Stimulated activated CD8-positive, alpha-beta memory T cell treated with anti-CD3 and anti-CD28 coated beads, Interleukin-2, amount 100 ng/mL, for 1 hour (primary cell): ENCODE measurements at regions not wholly inside any gene's neighbourhood (a gene's known extent, or its start where the extent isn't known, plus 50 kb on each side); places are given as distances from the start of the nearest gene placed in this dataset.
A peak's percentile ranks its signal among the peaks of the same experiment; 100 is the strongest.

Experiments used
- DNase-seq, 2 donors: peaks; one replicate each; pipeline ENCODE4 v3.0.0-alpha.2; 2020; ENCODE audit warnings: low read depth in 2 of 2

DNA sequence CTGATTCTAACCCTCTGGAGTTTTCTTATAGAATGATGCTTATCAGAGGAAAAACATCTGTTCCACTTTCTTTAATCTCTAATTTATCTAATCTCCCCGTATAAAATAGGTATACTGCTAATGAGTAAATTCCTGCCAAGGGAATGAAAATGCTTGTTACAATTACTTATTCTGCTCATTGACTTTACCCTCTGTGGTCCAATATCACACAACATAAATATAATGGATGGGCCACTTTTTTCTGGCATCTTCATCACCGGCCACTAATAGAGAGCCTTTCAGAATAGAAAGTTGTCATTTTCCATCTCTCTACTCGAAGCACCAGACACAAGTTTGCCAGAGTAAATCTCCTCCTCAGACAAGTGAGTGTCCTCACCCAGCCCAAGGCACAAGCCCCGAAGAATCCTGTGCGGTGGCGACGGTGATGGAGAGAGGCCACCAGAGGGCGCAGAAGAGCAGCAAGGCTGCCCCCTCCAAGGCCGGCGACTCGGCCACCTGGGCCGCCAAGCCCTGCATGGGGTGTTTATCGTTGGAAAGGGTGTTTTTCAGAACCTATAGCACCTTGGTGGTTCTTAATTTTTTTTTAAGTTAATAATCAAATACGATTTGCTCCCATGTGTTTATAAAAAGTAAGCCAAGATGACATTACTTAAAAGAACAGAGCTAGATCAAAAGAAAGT lies 212.9 kb upstream of the ARID1B start:
- peak; percentile 55 to 59 for DNase-seq

DNA sequence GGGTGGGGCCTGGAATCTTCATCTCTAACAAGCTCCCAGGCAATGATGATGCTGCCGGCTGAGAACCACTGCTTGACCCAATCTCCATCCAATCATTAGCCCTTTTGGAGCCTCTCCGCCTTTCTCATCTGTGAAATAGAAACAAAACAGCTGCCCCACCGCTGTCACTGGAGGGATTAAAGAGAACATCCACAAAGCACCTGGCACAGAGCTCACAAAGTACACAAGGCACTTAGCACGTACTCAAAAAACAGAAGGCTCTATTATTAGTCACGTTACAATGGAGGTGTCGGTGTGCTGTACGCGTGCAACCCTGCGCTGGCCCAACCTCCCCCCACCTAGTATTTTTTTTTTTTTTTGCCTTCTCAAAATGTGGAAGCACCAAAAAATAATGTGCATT lies 213.5 kb upstream of the ARID1B start:
- no peak for DNase-seq

DNA sequence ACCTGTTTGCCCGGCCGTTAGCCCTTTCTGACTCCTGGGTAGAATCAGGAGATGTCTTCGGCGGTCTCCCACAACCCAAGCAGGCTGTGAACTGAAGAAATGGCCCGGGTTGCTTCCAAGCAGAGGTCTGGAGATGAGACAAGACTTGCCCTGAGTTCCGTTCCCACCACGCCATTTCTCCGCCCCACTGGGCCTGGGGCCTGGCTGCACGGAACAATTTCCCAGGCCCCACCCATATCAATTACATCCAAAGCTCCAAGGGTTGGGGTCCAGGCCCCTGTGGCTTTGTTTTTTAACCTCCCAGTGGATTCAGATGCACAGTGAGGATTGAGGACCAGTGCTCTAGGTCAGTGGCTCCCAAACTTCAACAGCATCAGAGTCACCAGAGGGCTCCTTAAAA lies 214.5 kb upstream of the ARID1B start:
- no peak for DNase-seq

DNA sequence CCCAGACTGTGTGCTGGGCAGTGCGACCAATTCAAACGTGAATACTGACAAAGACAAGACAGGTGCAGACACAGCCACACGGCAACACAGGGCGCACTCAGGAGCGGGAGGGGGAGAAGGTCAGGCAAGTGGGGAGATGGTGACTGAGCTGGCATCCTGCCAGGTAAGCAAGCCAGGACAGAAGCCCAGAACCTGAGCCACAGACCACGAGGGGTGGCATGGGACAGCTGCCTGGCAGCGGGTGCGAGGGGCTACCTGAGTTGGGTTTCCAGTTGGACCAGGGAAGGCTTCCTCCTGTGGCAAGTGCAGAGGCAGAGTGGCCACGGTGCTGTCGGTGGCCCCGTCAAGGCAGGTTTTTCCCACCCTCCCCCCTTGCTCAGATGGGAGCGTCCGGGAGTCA lies 215.2 kb upstream of the ARID1B start:
- DNase-seq = no peak

DNA sequence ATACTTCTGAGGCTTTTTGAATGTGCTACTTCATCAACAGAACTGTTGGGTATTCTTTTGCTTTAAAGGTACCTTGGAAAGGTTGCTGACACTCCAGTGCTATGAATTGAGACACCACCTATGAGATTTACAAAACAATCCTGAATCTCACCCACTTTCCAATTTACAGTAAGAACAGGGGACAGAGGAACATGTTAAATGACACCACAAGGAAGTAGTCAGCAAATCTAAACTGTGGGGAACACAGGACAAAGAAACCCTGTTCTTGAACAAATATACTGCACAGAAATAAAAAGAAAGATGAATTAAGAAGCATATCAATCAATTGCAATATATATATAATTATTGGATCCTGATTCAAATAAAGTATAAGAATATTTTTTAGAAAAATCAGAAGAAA lies 216.7 kb upstream of the ARID1B start:
- no peak for DNase-seq

DNA sequence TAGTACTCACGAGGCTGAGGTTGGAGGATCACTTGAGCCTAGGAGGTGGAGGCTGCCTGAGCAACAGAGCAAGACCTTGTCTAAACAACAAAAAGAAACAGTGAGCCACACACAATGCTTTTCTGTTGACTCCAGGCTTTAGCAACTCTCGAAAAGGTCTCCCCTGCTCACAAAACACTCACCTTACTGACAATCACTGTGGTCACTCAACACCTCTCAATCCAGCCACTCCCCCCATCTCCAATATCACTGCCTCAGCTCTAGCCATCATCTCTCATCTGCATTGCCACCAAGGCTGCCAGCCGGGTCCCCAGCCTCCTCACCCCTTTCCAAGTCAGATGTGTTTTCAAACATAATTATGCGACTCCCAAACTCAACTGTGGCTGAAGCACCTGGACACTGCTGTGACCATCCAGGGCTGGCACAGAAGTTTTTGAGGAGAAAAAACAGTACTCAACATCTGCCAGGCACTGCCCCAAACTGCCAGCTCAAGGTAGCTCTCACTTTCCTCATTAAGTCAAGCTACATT lies 218.0 kb upstream of the ARID1B start:
- no peak for DNase-seq

DNA sequence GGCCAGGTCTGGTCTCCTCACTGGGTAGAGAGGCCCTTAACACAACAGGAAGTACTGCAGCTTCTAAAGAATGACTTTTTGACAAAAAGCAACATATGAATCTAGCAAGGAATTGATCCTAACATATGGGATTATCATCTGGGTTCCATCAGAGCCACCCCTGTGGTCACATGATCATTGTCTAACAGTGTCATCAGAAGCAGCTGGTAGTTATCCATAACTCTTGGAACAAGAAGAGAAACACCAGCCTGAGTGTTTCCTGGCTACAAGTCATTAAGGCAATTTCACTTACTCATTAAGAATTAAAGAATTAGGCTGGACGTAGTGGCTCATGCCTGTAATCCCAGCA lies 219.3 kb upstream of the ARID1B start:
- DNase-seq = no peak

DNA sequence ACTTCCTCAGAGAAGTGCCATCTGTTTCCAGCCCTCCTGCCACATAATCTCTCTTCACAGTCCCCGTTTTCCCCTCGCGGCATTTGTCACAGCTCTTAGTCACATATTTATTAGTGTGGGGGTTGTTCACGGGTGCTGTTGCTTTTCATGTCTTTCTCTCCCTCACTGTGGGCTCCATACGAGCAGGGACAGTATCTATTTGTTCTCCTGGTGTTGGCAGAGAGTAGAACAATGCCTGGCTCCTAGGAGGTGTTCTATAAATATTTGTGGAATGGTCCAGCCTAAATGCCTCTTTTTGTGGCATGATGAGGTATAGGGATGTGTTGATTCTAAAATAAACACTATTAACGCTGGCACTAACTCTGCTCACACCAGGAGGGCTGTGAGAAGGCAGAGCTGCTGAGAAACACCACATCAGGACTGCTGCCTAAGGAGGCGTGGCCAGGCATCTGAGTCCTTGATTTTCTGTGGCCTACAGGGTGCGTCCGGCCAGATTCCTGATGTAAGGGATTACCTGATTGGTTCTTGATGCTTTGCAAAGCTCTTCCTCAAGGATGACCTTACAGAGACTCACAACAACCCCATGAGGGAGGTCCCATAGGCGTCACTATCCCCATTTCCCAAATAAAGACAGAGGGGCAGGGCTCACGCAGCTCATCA lies 219.8 kb upstream of the ARID1B start:
- no peak for DNase-seq

DNA sequence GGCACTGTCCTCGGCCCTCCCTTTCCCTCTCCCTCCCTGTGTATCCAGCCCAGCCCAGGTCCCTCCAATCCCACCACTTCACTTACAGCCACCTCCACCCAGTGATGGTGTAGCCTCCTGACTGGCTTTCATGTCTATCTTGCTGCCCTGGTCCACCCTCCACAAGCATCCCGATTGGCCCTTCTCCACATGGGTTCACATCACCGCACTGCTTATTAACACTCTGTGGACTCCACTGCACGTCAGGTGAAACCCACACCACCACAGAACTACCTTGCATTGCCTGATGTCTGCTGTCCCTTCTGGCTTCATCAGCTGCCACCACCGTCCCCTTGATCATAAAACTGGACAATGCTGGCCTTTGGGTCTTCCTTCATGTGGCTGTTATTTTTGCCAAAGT lies 220.4 kb upstream of the ARID1B start:
- no peak for DNase-seq

DNA sequence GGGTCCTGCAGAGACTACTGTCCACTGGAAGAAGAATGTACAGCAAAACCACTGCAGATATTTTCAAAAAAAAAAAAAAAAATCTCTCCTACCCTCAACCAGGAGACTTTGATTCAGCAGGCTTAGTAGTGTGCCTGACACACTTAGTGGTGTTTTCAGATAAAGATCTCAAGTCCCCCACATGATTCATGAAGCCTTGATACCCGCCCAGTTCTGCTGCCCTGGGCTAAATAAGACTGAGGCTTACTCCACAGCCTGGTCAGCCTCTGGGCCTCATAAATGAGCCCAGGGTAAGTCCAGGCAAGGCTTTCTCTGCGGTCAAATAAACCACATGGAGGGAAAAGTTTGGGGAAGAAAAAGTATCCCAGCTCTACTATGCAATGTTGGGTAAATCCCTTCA lies 222.1 kb upstream of the ARID1B start:
- DNase-seq = no peak

DNA sequence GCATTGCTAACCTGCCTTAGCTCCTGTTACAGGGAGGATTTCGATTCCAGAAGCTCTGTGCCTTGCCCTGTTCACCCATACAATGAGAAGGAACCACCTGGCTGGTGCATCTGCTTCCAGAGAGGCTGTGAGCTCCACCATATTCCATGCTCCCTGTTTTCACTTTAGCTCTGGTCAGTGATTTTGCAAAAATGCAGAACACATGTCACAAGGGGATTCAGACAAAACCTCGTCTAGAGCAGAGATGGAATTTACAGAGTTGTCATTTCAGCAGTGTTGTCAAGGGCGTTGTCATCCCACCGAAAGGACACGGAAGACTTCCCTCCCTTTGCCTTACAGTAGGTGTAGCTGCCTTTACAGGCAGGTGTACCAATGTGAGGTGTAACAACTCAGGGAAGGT lies 223.0 kb upstream of the ARID1B start:
- DNase-seq = no peak

DNA sequence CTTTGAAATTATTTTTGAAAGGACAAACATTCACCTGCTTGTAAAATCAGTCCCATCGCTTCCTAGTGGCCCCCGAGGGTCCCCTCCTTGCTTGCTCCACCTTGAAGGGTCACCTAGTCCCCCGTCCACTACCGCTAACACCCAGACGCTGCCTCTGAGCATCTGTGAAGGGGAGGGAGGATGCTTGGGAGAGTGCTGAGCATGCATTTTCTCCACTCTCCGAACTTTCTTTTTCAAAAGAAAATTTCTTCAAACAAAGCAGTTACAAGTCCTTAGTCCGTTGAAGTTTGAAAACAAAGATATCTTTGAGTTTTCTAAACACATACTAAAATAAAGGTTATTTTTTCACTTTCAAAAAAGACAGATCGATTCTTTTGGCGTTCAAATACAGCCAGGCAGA lies 224.3 kb upstream of the ARID1B start:
- no peak for DNase-seq

DNA sequence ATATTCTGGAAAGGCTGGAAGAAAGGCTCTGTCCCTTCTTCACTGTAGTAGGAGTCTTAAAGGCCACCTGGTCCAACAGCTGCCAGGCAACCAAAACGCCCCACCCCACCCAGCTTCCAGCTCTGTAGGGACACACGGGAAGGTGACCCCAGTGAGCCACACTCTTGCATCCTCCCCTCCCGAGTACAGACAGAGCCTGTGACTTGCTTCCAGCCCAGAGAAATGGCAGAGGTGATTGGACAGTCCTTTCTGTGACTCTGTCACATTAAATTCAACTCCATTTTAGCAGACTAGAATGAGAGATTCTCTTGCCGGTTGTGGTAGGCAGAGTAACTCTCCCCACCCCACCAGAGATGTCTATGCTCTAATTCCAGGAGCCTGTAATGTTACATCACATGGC lies 226.2 kb upstream of the ARID1B start:
- no peak for DNase-seq

DNA sequence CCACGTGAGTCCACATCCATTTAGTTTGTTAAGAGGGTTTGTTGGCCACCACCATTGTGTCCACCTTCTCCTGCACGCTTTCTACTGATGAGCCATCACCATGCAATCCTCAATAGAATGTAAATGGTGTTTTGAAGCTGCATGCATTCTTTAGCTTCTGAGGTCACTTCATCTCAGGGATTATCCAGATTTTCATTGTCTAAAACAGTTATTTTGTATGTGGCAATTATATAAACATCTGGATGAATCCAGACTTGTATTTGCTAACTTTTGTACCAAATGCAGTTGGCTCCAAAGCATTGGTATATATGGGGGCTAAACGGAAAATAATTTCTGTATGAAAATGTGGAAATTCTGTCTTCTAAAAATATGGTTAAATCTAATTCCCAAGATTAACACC lies 231.2 kb upstream of the ARID1B start:
- DNase-seq = no peak

DNA sequence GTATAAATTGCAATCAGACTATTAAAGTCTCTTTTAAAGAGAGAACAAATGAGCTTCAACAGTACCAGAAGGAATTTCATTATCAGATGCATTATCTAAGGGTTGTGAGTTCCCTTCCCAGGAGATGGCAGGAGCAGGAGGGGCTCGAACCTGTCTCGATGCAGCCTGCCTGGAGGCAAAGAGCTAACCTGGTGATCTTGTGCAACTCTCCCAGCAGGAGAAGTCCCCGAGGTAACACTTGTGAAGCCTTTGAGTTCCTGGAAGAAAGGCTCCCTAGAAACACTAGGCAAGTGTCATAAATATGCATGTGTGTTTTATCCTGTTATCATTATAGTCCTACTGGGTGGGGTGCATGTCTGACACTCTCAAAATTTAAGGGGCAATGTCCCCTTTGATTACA lies 232.2 kb upstream of the ARID1B start:
- no peak for DNase-seq

DNA sequence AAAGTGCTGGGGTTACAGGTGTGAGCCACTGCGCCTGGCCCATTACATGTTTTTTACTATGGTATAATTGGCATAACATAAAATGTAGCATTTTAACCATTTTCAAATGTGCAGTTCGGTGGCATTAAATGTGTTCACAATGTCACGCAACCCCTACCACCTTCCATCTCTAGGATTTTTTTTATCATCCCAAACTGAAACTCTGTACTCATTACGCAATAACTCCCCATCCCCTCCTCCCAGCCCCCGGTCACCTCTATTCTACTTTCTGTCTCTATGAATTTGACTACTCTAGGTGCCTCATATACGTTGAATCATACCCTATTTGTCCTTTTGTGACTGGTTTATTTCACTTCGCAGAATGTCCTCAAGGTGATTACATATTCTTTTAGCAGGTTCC lies 233.1 kb upstream of the ARID1B start:
- no peak for DNase-seq

DNA sequence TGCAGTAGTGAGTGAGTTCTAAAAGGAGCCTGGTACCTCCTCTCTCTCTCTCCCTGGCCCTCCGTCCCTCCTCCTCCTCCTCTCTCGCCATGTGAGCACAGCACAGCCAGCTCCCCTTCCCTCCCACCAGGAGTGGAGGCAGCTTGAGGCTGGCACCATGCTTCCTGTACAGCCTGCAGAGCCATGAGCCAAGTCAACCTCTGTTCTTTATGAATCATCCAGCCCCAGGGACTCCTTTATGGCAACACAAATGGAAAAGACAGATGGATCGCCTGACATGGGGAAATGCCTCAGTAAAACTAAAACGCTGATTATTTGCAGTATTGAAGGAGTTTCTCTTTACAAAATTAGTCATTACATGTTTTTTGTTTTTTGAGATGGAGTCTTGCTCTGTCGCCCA lies 233.7 kb upstream of the ARID1B start:
- no peak for DNase-seq

DNA sequence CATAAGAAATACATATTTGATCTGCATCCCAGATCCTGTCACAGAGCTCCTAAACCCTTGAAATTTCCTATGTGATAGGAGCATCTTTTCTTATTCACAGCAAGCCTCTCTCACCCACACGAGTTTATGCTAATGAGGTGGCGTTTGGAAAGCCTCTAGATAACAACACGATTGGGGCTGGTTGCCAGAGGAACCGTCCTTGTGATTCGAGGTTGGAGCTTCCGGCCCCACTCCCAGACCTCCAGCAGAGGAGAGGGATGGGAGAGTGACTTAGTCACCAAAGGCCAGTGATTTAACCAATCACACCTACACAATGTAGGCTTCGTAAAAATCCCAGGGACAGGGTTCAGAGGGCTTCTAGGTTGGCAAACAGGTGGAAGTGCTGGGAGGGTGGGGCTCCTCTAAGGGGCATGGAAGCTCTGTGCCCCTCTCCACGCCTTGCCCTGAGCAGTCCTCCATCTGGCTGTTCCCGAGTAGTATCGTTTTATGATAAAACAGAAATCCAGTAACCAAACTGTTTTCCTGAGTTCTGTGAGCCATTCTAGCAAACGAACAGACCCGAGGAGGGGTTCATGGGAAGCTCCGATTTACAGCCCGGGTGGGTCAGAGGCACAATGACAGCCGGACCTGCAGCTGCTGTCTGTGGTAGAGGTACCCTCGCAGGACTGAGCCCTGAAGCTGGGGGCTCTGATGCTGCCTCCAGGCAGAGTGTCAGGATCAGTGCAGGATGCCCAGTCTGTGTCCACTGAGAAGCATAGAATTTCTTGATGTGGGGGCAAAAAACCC lies 238.1 kb upstream of the ARID1B start:
- DNase-seq = no peak

DNA sequence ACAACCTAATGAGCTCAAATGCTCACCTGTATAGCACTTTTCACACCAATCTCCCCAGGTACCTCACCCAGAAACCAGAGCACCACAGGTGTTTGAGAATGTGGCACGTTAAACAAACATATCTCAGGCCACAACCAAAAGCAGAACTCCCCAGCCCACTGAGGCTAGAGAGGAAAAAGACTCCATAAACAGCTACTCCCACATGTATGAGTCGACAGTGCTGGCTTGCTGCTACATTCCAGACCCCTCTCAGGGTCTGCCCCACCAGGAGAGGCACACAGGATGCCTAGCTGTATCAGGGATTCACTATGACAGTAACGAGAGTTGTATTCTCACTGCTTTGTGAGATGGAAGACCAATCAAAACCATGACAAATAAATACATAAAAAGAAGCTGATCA lies 242.6 kb upstream of the ARID1B start:
- no peak for DNase-seq

DNA sequence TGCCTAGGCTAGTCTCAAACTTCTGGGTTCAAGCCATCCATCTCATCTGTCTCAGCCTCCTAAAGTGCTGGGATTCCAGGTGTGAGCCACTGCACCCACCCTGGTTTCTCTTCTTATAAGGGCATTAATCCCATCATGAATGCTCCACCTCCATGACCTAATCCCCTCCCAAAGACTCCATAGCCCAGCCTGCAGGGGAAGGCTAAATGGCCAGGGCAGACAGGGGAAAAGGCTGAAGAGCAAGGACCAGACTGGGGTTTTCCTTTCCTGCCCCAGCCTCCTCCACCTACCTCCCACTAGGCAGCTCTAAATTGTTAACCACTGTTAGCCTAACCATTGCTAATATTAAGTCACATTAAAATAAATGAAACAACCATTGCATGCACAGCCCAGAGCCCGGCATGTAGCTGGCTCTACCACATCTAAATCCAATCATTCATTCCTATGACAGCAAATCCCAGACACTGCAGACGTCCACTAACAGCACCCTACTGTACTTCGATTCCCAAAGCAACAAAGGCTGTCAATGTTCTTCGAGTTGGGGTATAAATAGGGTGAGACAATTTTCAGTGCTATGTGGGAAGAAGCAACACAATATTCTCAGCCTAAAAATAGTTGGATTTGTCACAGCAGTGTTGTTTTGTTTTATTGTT lies 243.2 kb upstream of the ARID1B start:
- DNase-seq = no peak

DNA sequence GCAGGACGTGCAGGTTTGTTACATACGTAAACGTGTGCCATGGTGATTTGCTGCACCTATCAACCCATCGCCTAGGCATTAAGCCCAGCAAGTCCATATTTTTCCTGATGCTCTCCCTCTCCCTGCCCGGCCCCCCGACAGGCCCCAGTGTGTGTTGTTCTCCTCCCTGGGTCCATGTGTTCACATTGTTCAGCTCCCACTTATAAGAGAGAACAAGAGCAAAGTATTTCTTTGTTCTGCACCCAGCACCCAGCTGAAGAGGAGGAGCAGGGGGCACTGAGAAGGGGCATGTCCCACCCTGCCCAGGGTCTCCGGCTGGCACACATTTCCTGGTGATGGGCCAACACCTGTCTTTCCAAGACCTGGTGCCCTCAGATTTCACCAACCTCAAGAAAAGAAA lies 251.1 kb upstream of the ARID1B start:
- DNase-seq = no peak

DNA sequence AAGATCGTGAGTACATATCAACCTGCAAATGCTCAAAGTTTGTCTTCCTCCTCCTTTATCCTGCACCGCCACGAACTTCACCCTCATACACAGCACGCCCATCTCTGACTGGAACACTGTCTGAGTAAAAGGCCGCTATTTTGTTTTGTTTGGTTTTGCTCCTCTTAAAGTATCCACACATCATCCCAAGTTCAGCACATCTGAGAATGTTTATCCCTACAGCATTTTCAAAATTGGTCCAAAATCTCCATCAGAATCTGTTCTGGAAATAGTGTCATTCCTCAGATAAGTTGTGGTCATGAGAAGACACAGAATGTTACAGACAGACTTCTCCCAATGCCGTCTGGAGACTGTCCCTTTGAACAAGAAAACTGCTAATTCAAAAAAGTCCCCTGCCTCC lies 251.6 kb upstream of the ARID1B start:
- DNase-seq = no peak

DNA sequence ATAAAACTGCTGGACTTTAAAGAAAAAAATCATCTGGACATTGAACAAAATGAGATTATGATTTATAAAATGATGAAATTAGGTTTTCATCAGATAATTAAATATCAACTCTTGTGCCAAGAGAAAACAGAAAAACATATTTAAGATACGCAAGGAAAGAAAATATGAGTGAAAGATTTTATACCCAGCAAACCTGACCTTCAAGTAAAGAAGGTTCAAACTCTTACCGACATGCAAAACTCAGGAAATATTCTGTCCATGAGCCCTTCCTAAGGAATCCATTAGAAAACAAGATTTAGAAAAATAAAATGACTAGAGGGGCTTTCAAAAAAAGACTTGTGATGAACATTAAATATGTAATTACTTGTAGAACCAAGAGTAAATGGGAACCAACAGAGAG lies 257.2 kb upstream of the ARID1B start:
- DNase-seq = no peak
